Suppressor macrophage (primary cell): ENCODE measurements at regions not wholly inside any gene's neighbourhood (a gene's known extent, or its start where the extent isn't known, plus 50 kb on each side); places are given as distances from the start of the nearest gene placed in this dataset.
"Not testable (repeated sequence)": the region's sequence is repeated elsewhere in the genome, so short reads cannot be mapped to it uniquely, and the experiment has no call there.

Source experiments
- DNase-seq, 4 experiments: peaks; one replicate each; pipeline ENCODE4 v3.0.0-alpha.2; 2020 to 2022

DNA sequence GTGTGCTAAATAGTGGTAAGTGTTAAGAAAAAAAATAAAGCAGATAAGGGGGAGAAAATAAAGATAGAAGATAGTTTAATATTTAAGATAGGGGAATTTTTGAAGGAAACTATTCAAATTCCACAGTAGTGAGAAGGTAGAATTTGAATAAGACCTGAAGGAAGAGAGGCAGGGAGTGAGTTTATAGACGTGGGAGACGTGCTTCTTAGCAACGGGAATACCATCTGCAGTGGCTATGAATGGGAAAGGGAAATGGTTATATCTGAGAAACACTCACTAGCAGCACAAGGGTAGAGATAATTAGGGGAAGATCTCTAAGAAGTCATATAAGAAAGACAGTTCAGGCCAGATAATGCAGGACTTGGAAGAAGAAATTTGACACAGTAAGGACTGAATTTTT, 854.5 kb upstream of the EPHA5 start:
- no peak for DNase-seq

DNA sequence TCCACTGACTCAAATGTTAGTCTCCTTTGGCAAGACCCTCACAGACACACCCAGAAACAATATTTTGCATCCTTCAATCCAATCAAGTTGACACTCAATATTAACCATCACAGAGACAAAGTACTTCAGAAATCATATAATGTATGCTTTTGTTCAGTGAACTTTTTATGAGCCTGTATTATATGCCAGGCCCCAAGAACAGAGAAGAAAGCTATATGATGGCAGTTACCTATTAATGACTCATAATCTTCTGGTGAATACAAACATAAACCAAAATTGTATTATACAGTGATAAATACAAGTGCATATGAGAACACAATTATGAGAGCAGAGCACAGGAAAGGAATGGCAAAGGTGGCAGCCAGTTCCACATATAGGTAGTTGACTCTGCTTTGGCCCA, 852.0 kb upstream of the EPHA5 start:
- no peak for DNase-seq

DNA sequence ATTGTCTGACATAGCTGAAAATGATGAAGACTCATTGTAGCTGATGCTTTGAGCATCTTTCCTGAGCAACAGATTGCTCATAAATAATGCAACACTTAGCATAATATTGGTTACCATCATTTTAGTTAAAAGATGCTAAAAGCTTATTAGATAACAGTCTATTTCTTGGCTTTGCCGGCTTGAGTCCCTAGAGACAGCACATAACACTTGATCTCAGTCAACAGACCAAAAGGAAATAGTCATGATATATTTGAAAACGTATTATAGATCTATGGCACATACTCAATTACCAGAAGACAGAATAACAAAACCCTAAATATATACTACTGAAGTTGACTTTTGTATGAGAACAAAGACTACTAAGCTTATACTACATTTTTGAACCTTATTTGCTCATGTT, 846.7 kb upstream of the EPHA5 start:
- DNase-seq, result no peak

DNA sequence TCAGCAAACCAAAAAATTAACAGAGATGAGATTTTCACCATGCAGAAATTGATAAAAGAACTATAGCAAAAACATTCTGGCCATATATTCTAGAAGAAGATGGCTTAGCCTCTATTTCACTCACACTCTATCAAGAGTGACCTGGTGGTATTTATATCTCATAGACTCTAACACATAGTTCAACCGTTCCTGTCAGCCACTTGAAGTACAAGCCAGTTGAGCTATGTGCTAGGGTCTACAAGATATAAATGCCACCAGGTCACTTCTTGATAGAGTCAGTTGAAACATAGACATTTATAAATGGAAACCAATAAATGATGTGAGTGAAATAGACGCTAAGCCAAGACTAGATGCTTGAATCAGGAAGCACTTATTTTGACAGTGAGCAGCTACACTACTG, 836.7 kb upstream of the EPHA5 start:
- DNase-seq, result no peak

DNA sequence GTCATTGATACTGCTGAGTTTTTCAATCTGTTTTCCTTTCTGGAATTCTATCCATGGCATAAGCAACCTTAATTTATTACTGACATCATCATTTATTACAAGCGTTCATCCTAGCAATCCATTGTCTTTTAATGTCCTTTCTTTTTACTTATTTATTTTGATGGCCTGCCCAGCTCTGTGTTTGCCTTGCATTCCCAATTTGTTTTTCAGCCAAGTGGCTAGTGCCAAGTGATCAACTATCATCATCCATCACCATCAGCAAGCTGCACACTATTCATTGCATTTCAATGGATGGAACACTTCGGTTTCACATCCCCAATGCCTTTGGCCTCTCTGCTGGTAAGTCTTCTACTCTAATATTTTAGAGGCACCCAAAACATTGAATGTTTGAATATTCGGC, 831.7 kb upstream of the EPHA5 start:
- no peak for DNase-seq

DNA sequence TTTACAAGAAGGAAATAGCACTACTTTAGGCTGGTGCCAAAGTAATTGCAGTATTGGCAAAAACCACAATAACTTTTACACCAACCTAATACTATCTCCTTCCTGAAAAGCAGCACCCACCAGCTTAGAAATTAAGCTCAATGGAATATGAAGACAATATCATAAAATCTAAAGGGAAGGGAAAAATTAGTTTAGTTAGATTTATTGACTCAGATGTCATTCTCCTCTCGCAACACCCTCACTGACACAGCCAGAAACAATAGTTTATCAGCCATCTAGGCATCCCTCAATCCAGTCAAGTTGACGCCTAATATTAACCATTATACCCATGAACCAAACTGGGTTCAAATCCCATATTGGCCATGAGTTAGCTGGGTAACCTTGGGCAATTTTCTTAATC, 820.4 kb upstream of the EPHA5 start:
- no peak for DNase-seq

DNA sequence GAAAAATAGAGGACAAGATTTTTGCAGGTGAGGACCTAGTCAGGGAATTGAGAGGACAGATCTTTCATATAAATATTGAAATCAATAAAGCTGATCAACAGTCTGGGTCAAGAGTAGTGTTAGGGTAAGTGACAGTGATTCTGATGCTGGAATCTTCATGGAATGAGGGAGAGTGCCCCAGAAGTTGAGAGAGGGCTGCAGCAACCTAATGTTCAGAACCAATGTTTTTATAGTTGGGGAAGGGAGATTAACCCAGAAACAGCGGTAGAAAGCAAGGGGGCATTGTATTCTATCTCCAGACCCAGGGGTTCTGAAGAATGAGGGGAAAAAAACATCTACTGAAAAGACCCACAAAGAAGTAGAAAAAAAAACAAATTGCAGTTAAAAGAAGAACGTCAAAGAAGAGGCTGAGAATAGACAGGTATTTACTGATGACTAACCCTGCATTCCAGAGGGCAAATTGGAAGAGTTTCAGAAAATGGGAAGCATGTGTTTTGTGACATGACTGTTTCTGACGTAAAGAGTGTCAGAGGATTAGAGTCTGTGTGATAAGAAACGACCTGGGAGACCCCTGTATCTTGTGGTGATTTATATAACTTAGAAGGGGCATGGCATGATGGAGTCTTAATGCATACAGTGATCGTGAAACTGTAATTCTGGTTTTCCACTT, 819.6 kb upstream of the EPHA5 start:
- no peak for DNase-seq

DNA sequence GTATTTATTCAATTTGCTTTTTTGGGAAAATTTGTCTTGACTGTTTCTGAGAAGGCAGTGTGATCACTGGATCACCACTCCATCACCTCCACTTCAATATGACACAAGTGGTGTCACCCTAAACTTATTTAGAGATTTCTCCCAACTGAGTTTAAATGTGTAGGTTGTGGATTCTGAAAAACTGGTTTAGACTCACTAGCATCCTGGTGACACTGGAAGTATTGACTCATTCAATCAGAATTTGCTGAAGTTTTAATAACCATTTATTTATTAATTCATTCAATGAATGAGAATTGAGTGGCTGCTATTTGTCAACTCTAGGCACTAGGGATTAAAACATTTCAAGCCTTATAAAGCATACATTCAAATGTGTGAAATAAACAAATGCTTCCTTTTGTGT, 819.1 kb upstream of the EPHA5 start:
- no peak for DNase-seq

DNA sequence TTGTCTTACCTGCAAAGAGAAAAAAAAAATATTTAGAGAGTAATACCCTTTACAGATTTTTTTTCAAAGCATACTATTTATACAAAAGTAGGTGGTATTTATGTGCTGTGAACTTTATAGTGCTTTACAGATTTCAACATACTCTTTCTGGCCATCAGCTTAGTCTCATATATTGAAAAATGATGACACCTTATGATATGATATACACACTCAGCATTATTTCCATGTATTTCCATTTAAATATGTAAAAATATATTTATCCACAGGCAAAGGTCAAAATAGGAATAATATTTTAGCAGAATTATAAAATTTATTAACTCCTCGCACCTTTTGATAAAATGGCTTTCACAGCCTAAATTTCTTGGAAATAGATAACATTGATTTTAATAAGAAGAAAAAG, 815.8 kb upstream of the EPHA5 start:
- no peak for DNase-seq

DNA sequence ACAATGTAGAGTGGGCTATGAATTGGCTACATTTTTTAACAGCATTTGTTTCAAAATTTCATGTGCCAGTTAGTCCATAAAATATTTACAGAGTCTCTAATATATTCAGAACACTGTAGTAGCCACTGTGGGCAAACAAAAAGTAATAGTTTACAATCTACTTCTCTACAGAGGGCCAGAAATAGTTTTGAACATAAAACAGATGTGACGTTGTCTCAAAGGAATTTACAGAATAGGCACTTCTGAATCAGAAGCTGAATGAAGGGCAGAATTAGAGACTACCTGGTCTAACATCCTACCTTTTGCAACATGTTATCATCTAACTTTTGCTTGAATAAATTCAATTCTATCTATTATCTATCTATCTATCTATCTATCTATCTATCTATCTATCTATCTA, 811.9 kb upstream of the EPHA5 start:
- DNase-seq, result no peak

DNA sequence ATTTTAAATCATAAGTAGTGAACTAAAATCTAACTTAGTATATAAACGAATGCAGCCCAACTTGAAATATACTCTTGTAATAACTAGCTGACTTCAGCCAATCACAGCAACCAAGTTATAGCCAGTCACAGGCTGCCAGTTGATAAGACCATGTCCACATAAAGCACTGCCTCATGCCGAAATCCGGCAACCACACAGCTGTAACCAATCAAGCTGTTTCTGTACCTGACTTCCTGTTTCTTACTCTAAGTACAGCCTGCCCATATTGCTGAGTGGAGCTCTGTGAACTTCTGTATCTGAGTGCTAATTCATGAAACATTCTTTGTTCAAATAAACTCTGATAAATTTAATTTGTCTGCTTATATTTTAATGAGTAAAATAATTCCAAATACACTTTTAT, 805.3 kb upstream of the EPHA5 start:
- no peak for DNase-seq

DNA sequence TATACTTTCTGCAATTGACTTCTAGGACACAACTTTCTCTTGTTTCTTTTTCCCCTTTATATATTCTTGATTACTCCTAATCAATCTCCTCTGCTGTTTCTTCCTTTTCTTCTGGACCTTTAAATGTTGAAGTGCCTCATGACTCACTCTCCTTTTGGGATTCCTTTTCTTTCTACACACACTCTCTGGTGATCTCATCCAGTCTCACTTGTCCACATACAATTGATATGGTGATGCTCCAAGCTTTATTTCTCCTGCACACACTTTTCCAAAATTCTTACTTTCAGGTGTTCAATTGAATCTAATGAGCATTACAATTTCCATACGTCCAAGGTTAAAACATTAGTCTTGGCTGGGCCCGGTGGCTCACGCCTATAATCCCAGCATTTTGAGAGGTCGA, 794.8 kb upstream of the EPHA5 start:
- no peak for DNase-seq

DNA sequence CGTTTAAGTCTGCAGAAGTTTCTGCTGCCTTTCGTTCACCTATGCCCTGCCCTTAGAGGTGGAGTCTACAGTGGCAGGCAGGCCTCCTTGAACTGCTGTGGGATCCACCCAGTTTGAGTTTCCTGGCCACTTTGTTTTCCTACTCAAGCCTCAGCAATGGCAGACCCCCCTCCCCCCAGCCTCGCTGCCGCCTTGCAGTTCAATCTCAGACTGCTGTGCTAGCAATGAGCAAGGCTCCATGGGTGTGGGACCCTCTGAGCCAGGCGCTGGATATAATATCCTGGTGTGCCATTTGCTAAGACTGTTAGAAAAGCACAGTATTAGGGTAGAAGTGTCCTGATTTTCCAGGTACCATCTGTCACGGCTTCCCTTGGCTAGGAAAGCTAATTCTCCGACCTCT, 792.6 kb upstream of the EPHA5 start:
- DNase-seq, result not testable (repeated sequence)

DNA sequence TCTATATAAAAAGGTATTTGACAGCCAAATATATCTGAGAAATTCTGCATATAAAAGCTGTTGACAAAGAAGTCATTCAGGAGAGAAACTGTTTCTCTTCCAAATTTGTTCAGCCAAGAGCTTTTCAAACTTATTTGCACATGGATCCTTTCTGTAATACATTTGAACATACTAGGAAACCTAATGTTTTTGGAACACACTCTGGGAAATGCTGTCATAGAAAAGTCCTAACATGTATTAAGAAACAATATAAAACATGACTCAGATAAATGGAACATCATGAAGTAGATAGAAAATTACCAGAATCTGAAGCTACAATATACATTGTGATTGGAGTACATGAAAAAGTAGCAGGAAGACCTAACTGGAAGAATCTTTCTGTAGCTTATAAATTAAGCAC, 781.5 kb upstream of the EPHA5 start:
- no peak for DNase-seq

DNA sequence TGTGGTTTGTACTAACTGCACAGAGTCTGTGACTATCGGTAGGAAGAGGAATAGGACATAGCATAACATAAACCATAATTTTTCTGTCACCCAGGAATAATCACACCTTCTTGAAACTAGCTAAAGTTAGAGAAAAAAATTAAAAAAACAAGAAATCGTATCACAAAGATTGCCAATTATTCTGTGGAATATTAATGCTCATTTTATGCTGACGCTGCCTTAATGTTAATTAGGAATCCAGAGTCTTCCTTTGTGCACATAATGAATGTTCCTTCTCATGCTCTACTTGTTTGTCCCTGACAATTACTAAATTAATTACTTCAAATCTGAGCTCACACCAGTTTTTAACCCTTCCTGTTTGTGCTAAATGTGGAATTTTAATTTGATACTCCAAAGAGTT, 772.7 kb upstream of the EPHA5 start:
- DNase-seq, result no peak

DNA sequence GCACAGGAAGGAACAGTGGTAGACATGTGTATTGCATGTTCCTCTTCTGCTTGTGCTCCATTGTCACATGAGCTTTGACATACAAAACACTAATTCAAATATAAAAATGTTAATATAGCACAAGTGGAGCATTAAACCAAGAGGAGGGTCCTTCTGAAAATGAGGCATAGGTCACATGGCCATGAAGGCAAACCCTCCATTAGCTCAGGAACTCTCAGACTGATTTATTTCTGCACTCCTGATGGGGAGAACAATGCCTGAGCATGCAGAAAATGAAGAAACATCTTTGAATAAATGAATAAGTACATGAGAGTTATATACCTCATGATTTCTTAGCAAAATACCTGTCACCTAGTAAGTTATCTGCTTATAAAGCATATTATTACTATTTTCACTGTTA, 769.2 kb upstream of the EPHA5 start:
- no peak for DNase-seq

DNA sequence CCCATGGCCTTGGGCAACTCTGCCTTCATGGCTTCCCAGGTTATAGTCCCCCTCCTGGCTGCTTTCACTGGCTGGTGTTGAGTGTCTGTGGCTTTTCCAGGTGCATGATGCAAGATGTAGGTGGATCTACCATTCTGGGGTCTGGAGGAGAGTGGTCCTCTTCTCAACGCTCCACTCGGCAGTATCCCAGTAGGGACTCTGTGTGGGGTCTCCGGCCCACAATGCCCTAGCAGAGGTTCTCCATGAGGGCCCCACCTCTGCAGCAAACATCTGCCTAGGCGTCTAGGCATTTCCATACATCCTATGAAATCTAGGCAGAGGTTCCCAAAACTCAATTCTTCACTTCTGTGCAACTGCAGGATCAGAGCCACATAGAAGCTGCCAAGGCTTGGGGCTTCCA, 763.4 kb upstream of the EPHA5 start:
- DNase-seq, result no peak

DNA sequence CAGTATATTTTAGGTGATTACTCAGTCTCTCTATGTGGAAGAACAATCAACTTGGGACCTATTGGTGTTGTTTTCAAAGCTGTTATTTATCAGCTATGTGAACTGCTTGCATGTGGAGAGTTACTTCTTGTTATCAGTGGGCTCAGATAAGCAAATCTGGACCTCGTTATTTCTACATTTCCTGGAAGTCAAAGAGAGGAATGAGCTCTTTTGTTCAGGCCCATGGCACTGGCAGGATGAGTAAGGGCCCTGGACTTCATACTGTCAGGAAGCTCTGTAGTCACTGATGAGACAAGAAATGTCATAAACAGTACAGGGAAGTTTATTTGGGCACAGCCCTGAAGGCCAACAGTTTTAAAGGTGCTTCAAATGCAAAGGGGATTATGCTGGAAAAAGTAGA, 760.6 kb upstream of the EPHA5 start:
- no peak for DNase-seq

DNA sequence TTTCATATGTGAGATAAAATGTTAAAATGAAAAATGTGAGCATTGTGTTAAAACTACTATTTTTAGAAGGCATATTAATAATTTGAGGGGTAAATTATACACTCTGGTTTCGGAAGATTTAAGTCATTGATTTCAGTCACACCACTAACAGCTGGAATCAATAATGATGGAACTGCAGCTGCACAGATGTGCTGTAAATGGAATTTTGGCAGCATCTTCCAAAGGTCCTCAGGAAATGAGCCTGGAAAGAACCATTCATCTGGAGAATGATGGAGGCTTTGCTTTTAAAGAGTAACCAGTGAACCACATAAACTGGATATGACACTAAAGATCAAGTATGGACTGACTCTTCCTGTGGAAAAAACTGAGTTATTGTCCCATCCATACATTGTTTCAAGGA, 759.0 kb upstream of the EPHA5 start:
- no peak for DNase-seq

DNA sequence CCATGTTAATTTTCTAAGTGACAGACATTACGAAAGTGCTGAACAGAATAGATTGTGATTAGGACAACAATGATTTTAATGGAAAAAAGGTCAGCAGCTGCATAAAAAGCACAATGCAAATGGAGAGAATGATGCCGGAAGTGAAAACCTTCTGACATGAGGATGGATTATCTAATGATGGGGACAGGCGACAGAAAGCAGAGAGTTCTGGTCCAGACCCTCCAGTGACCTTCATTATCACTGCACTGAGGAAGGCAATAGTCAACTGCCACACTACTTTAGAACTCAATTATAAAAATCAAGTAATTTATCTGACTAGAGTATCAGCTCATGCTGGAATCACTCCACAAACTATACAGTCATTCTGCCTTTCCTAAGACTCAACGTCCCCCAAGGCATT, 746.1 kb upstream of the EPHA5 start:
- DNase-seq, result no peak

DNA sequence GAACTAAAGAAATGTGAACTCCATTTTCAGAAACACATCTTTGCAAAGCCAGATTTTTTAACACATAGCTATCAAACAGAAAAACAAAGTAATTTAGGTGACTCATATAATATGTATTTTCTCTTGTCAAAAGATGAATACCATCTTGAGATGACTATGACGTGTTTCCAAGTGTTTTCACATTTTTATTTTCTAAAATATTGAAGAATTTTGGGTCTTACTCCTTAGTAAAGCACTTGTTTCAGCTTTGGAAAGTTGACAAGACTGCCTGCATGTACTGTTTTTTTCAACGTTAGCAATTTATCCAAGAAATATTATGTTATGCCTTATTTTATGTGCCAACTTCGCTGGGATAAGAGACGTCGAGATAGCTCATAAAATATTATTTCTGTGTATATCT, 733.9 kb upstream of the EPHA5 start:
- no peak for DNase-seq

DNA sequence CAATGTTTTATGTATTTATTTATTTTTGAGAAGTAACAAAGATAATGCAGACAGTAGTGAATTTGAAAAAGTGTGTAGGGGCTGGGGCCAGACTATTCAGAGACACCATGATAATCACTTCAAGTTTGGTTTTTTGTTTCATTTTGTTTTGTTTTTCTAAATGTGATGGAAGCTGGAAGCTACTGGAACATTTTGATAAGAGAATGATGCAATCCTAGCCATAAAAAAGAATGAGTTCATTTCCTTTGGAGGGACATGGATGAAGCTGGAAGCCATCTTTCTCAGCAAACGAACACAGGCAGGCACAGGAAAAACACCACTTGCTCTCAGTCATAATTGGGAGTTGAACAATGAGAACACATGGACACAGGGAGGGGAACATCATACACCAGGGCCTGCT, 706.6 kb upstream of the EPHA5 start:
- DNase-seq, result no peak

DNA sequence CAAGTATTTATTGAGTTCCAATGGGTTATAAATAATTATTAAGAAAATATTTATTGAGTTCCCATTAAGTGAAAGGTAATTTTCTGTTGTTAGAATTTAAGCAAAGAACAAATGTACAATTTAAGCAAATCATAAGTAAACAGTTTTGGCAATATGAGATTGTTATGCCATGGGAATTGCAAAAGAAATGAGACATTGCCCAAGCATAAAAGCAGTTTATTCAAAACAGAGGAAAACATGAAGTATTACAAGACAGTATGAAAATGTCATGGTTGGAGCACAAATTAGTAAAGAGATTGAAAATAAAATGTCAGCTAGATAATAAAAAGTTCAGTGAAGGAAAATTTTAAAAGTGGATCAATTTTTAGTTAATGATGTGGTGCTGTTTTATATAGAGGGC, 706.1 kb upstream of the EPHA5 start:
- DNase-seq, result no peak

DNA sequence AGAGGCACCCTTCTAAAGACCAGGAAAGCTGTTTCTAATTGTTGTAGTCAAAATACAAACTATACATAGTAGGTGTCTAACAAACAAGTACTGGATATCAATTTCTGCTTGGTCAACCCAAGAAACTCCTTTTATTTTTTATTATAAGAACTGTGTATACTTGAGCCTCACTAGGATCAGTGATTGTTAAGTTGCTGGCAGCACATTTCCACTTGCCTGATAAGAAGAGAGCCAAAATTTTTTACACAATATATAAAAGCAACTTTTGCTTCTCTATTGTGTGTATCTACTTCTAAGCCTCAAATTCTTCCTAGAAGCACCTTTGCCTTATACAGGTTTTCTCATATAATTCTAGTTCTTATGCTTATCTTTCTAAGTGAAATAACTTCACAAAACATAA, 703.0 kb upstream of the EPHA5 start:
- DNase-seq, result no peak

DNA sequence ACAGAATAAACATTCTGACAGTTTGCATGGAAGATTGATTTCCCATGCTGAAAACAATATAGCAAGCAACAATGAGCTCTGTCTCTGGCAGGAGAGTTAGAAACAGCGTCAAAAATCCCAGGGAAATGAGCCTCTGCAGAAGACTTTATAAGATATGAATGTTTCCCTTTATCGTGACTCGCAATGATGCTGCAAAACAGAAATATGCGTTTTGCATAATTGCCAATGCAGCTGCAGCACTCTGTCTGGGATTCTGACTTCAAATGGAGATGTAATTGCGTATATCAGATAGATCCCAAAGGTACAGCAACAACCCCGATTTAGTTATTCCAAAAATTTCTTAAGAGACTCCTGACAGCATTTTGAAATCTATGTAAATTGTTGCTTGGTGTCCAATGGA, 702.4 kb upstream of the EPHA5 start:
- DNase-seq, result no peak
